C4-2B (cell line): ENCODE measurements at regions not wholly inside any gene's neighbourhood (a gene's known extent, or its start where the extent isn't known, plus 50 kb on each side); places are given as distances from the start of the nearest gene placed in this dataset.

Experiments used
- CTCF ChIP-seq: fragments of 450-650 bp; conservative IDR thresholded peaks from 2 replicates; pipeline ENCODE4 v1.5.1; 2017; ENCODE audit warnings: mild to moderate bottlenecking
- ZFX ChIP-seq: fragments of 450-650 bp; IDR thresholded peaks from 2 replicates; pipeline ENCODE4 v1.6.1; 2017

DNA sequence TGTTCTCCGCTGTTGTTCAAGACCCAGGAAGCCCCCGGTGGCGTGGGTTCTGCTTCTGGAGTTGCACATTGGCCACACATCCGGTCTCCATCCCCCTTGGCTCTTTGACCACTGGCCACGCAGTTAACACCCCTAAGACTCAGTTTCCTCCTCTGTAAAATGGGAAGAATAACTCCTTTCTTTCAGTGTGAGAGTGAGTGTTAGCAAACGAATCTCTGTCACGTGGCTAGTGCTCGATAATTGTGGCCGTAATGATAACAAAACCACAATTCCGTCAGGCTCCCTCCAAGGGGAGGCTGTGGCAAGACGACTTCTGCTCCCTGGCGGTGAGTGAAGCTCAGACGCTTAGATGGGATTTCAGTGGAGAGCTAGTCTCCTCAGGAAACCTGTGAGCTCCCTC lies 315.2 kb upstream of the B3GAT1 start:
- no peak for TF ChIP-seq CTCF
- TF ChIP-seq ZFX = no peak
